ENCODE measurements at regions not wholly inside any gene's neighbourhood (a gene's known extent, or its start where the extent isn't known, plus 50 kb on each side); places are given as distances from the start of the nearest gene placed in this dataset.
"Not testable (repeated sequence)": the region's sequence is repeated elsewhere in the genome, so short reads cannot be mapped to it uniquely, and the experiment has no call there.

GRCh38 chr16:79845734-79846135, 245.2 kb upstream of the MAF start:
- no peak for DNase-seq

- no peak for DNase-seq
Measured at GRCh38 chr16:79845033-79845733, 244.6 kb upstream of the MAF start.

- DNase-seq = no peak
Measured at GRCh38 chr16:79844603-79845002, 244.1 kb upstream of the MAF start.

- no peak for DNase-seq
Measured at GRCh38 chr16:79843631-79844043, 243.1 kb upstream of the MAF start.

GRCh38 chr16:79843145-79843544, 242.6 kb upstream of the MAF start:
- no peak for DNase-seq

- DNase-seq = no peak
Measured at GRCh38 chr16:79842197-79842596, 241.7 kb upstream of the MAF start.

GRCh38 chr16:79839466-79840341, 239.2 kb upstream of the MAF start:
- no peak for DNase-seq

GRCh38 chr16:79838496-79839259, 238.1 kb upstream of the MAF start:
- no peak for DNase-seq

- no peak for DNase-seq
Measured at GRCh38 chr16:79836144-79836543, 235.6 kb upstream of the MAF start.

GRCh38 chr16:79835194-79835593, 234.7 kb upstream of the MAF start:
- DNase-seq = no peak

GRCh38 chr16:79834720-79835119, 234.2 kb upstream of the MAF start:
- DNase-seq = no peak

GRCh38 chr16:79834003-79834402, 233.5 kb upstream of the MAF start:
- not testable (repeated sequence) for DNase-seq

- DNase-seq = no peak
Measured at GRCh38 chr16:79833559-79833958, 233.0 kb upstream of the MAF start.

- no peak for DNase-seq
Measured at GRCh38 chr16:79826732-79827475, 226.4 kb upstream of the MAF start.

- DNase-seq = no peak
Measured at GRCh38 chr16:79825002-79825401, 224.5 kb upstream of the MAF start.

GRCh38 chr16:79823639-79824038, 223.1 kb upstream of the MAF start:
- no peak for DNase-seq

GRCh38 chr16:79821911-79822310, 221.4 kb upstream of the MAF start:
- DNase-seq = no peak

- DNase-seq = no peak
Measured at GRCh38 chr16:79816081-79816497, 215.6 kb upstream of the MAF start.

GRCh38 chr16:79815049-79815448, 214.5 kb upstream of the MAF start:
- DNase-seq = no peak

- no peak for DNase-seq
Measured at GRCh38 chr16:79814124-79814523, 213.6 kb upstream of the MAF start.

- DNase-seq = no peak
Measured at GRCh38 chr16:79811541-79811940, 211.0 kb upstream of the MAF start.

- DNase-seq = no peak
Measured at GRCh38 chr16:79810449-79811189, 210.1 kb upstream of the MAF start.

Data from Kasumi-1 (cell line).